K562 (cell line): ENCODE measurements at regions not wholly inside any gene's neighbourhood (a gene's known extent, or its start where the extent isn't known, plus 50 kb on each side); places are given as distances from the start of the nearest gene placed in this dataset.

Source experiments
- ATAC-seq: fragments of 200-7000 bp; cut with Tn5 transposase; 3 replicates; pipeline ENCODE4 v1.9.1; 2020; ENCODE audit warnings: moderate library complexity
- BruUV-seq: library from RNA; stranded (reverse); fragments of 400-500 nt; replicated peaks from 2 replicates; lab custom pipeline; 2021; lab: Mats Ljungman, UMichigan
- CTCF ChIA-PET: fragments of 300-600 bp; formaldehyde crosslinking; extraction: SDS; loops from one replicate; lab custom pipeline; 2021; ENCODE audit warnings: low intra/inter-chr PET ratio; lab: Yijun Ruan, JAX
- POLR2A ChIA-PET: fragments of 300-600, 350-650 bp; sonication (Branson Sonifier 250); formaldehyde crosslinking; extraction: SDS; loops from one replicate; lab custom pipeline; 2021; ENCODE audit warnings: antibody characterized with exemption, inconsistent platforms; lab: Yijun Ruan, JAX
- DNase-seq, 4 experiments: peaks; one replicate each; pipeline versions ENCODE4 v3.0.0 to v3.0.0-alpha.2; 2011 to 2018; ENCODE audit warnings: low spot score in 3 of 4, mixed read lengths in 3 of 4; ENCODE audit errors: extremely low read depth in 1 of 4
- FAIRE-seq: peaks from 2 replicates; lab custom pipeline; 2011; peaks lifted over from hg19 to GRCh38; lab: Jason Lieb, UNC
- H2AFZ ChIP-seq: 2 replicates; pipeline ENCODE4 v1.6.0; 2011; ENCODE audit warnings: low read depth, low read length, control low read depth, inconsistent platforms
- H3K27ac ChIP-seq: fragments of 200-600 bp; 3 replicates; pipeline ENCODE4 v1.8.0; 2011; ENCODE audit warnings: low read depth, mild to moderate bottlenecking, control low read depth, inconsistent platforms, low read length, moderate library complexity, mixed read lengths; ENCODE audit errors: extremely low read depth
- H3K27me3 ChIP-seq, 2 experiments: fragments of 300-600 bp in 1 of 2; 2 replicates in 1 of 2; 3 replicates in 1 of 2; pipeline versions ENCODE4 v1.6.0 to v1.8.0; 2011; ENCODE audit warnings: inconsistent platforms in 2 of 2, low read length in 2 of 2, mild to moderate bottlenecking in 1 of 2, mixed read lengths in 1 of 2, moderate library complexity in 1 of 2; ENCODE audit not compliant: control insufficient read depth in 2 of 2, insufficient read depth in 2 of 2
- H3K36me3 ChIP-seq: fragments of 300-600 bp; 3 replicates; pipeline ENCODE4 v1.8.0; 2011; ENCODE audit warnings: mild to moderate bottlenecking, low read length, inconsistent platforms; ENCODE audit not compliant: control insufficient read depth, insufficient read depth
- H3K4me1 ChIP-seq, 2 experiments: fragments of 200-600 bp in 1 of 2; replicated peaks in 1 of 2; 2 replicates in 1 of 2; 3 replicates in 1 of 2; pipeline versions ENCODE4 v1.5.1 to v1.8.0; 2011; ENCODE audit warnings: inconsistent platforms in 2 of 2, low read length in 2 of 2, mild to moderate bottlenecking in 1 of 2, mixed read lengths in 1 of 2, moderate library complexity in 1 of 2; ENCODE audit not compliant: control insufficient read depth in 2 of 2, insufficient read depth in 2 of 2
- H3K4me2 ChIP-seq: 2 replicates; pipeline ENCODE4 v1.6.1; 2011; ENCODE audit warnings: low read length, control low read depth, inconsistent platforms, mixed read lengths; ENCODE audit not compliant: insufficient read depth
- H3K4me3 ChIP-seq: fragments of 200-600 bp; sonication (generic), shearing (Covaris generic); 2 replicates; pipeline ENCODE4 v1.5.1; 2016; ENCODE audit warnings: control low read depth, inconsistent platforms
- H3K79me2 ChIP-seq: fragments of 200-600 bp; 3 replicates; pipeline ENCODE4 v1.8.0; 2011; ENCODE audit warnings: low read length, inconsistent platforms; ENCODE audit not compliant: control insufficient read depth, insufficient read depth
- H3K9ac ChIP-seq, 2 experiments: 2 replicates each; pipeline versions ENCODE4 v1.6.0 to v1.6.1; 2011; ENCODE audit warnings: low read depth in 2 of 2, low read length in 2 of 2, control low read depth in 1 of 2, inconsistent platforms in 1 of 2, mild to moderate bottlenecking in 1 of 2, mixed read lengths in 1 of 2; ENCODE audit not compliant: insufficient read depth in 1 of 2
- H3K9me1 ChIP-seq: one replicate; pipeline ENCODE4 v1.6.0; 2011; ENCODE audit warnings: inconsistent platforms, mild to moderate bottlenecking, low read length, moderate library complexity; ENCODE audit not compliant: control insufficient read depth, insufficient read depth
- H3K9me3 ChIP-seq: replicated peaks from 2 replicates; pipeline ENCODE4 v1.5.1; 2011; ENCODE audit warnings: low read depth, low read length, inconsistent platforms; ENCODE audit not compliant: control insufficient read depth, insufficient read depth
- H4K20me1 ChIP-seq: replicated peaks from 2 replicates; pipeline ENCODE4 v1.6.1; 2011; ENCODE audit warnings: low read length, inconsistent platforms, mixed read lengths; ENCODE audit not compliant: control insufficient read depth, insufficient read depth
- BCLAF1 ChIP-seq, 2 experiments: fragments of 450-650 bp in 1 of 2; IDR thresholded peaks; 2 replicates each; pipeline ENCODE4 v1.6.1; 2011 to 2017; ENCODE audit warnings: low read depth in 2 of 2, antibody characterized with exemption in 1 of 2, borderline replicate concordance in 1 of 2, low read length in 1 of 2, mild to moderate bottlenecking in 1 of 2, mixed read lengths in 1 of 2; ENCODE audit not compliant: control insufficient read depth in 1 of 2
- FOXM1 ChIP-seq, 2 experiments: fragments of 450-650 bp in 1 of 2; sonication (generic) in 1 of 2; formaldehyde crosslinking in 1 of 2; IDR thresholded peaks; 2 replicates each; pipeline versions ENCODE4 v1.6.1 to v1.9.0; 2017 to 2022; ENCODE audit warnings: low read depth in 2 of 2, mild to moderate bottlenecking in 2 of 2, missing genetic modification reagents in 1 of 2, moderate library complexity in 1 of 2
- KHSRP ChIP-seq: fragments of 450-650 bp; IDR thresholded peaks from 2 replicates; pipeline ENCODE4 v1.6.1; 2017
- LCOR ChIP-seq: sonication (generic); formaldehyde crosslinking; IDR thresholded peaks from 2 replicates; pipeline ENCODE4 v1.8.0; 2022; ENCODE audit warnings: mild to moderate bottlenecking, missing genetic modification reagents
- MLLT1 ChIP-seq, 2 experiments: fragments of 450-650 bp; IDR thresholded peaks; 2 replicates each; pipeline ENCODE4 v1.6.1; 2016
- SNRNP70 ChIP-seq: fragments of 200-400 bp; formaldehyde crosslinking; optimal IDR thresholded peaks from 2 replicates; pipeline ENCODE3; 2017; ENCODE audit warnings: low read depth, low read length
- TCF3 ChIP-seq: sonication (generic); formaldehyde crosslinking; IDR thresholded peaks from 2 replicates; pipeline ENCODE4 v1.4.0; 2020; ENCODE audit warnings: mild to moderate bottlenecking, missing genetic modification reagents
- ZNF175 ChIP-seq: fragments of 200-800 bp; sonication (Bioruptor generic); IDR thresholded peaks from 2 replicates; pipeline ENCODE4 v1.6.1; 2016; ENCODE audit warnings: low read depth, mild to moderate bottlenecking, missing genetic modification characterization, missing compliant biosample characterization
- ZNF75A ChIP-seq: fragments of 450-650 bp; formaldehyde crosslinking; IDR thresholded peaks from 2 replicates; pipeline ENCODE4 v1.4.0; 2020; ENCODE audit warnings: mild to moderate bottlenecking
- WGBS: fragments of 100-300 bp; shearing (Covaris generic); methylation state at CpG from one replicate; pipeline ENCODE4 v1.1.6; 2016; ENCODE audit warnings: low coverage, mixed read lengths; ENCODE audit not compliant: insufficient coverage; ENCODE audit errors: missing lambda C conversion rate; 5-methylcytosine and 5-hydroxymethylcytosine counted together
- in situ Hi-C: fragments of 300-500 bp; cut with MboI; formaldehyde crosslinking; loops from 4 replicates; pipeline ENCODE4 v1.15.0; 2018; ENCODE audit warnings: inconsistent platforms, mixed read lengths
- intact Hi-C: fragments of 100-400 bp; cut with micrococcal nuclease; formaldehyde crosslinking; loops from 2 replicates; pipeline ENCODE4 v1.14.2; 2022
- TF ChIP-seq, protein P1 (sequence below): fragments of 450-650 bp; formaldehyde crosslinking; IDR thresholded peaks from 2 replicates; pipeline ENCODE4 v1.4.0; 2022; ENCODE audit warnings: missing genetic modification characterization

- TF ChIP-seq BCLAF1 (IDR thresholded peaks at IDR 0.05; ENCODE audit: borderline replicate concordance in 1 of 2, control insufficient read depth in 1 of 2, low read depth in 2 of 2, low read length in 1 of 2): no peak
- TF ChIP-seq LCOR (CRISPR knock-in tag): no peak
- TF ChIP-seq, protein P1, sequence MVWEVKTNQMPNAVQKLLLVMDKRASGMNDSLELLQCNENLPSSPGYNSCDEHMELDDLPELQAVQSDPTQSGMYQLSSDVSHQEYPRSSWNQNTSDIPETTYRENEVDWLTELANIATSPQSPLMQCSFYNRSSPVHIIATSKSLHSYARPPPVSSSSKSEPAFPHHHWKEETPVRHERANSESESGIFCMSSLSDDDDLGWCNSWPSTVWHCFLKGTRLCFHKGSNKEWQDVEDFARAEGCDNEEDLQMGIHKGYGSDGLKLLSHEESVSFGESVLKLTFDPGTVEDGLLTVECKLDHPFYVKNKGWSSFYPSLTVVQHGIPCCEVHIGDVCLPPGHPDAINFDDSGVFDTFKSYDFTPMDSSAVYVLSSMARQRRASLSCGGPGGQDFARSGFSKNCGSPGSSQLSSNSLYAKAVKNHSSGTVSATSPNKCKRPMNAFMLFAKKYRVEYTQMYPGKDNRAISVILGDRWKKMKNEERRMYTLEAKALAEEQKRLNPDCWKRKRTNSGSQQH: no peak
These were observed 251.1 kb upstream of the ADGRL2 start (continued) for GRCh38 chr1:81549588-81550127.

GRCh38 chr1:81548918-81549587 lies 251.7 kb upstream of the ADGRL2 start:
- H3K9me1 ChIP-seq: no peaks in the 10 kb centered on the region
- DNase-seq: no peak
- H3K4me1 ChIP-seq: no peaks in the 10 kb centered on the region
- WGBS: 3% methylated on average over 3 of the region's 3 CpGs
- intact Hi-C loops (no loop called here), in situ Hi-C loops (no loop called here)
- no peak overlapping the region for H3K4me2 ChIP-seq
- no peak for FAIRE-seq
- no peaks in the 10 kb centered on the region for H4K20me1 ChIP-seq
- H3K4me3 ChIP-seq: no peak overlapping the region
- H3K9me3 ChIP-seq: no peaks in the 10 kb centered on the region; the same call in 1 of the 2 replicates
- no peak overlapping the region for H2AFZ ChIP-seq
- ATAC-seq: no peak
- no TSS peak for BruUV-seq
- ChIA-PET POLR2A (no interaction called here), CTCF (no interaction called here)
- H3K36me3 ChIP-seq: no peaks in the 10 kb centered on the region
- no peak overlapping the region for H3K9ac ChIP-seq
- H3K27ac ChIP-seq: no peak overlapping the region
- H3K27me3 ChIP-seq: no peaks in the 10 kb centered on the region
- H3K79me2 ChIP-seq: no peaks in the 10 kb centered on the region
- TF ChIP-seq MLLT1 (IDR thresholded peaks at IDR 0.05): no peak
- TF ChIP-seq FOXM1 (IDR thresholded peaks at IDR 0.05; ENCODE audit: low read depth): no peak
- no peak for TF ChIP-seq FOXM1 (CRISPR knock-in tag; IDR thresholded peaks at IDR 0.05; ENCODE audit: low read depth)
- no peak for TF ChIP-seq ZNF175 (CRISPR knock-in tag)
- no peak for TF ChIP-seq KHSRP
- no peak for TF ChIP-seq SNRNP70
- TF ChIP-seq ZNF75A (CRISPR knock-in tag): no peak
- no peak for TF ChIP-seq TCF3 (CRISPR knock-in tag)
